ENCODE measurements at regions not wholly inside any gene's neighbourhood (a gene's known extent, or its start where the extent isn't known, plus 50 kb on each side); places are given as distances from the start of the nearest gene placed in this dataset.

GRCh38 chr13:58025821-58026220 lies 394.3 kb downstream of the PCDH17 start:
- peaks cover 0 to 4% (median 0%) of the 10 kb centered on the region in 5 experiments for H3K27me3 ChIP-seq (replicated peaks in 2 of 5; ENCODE audit: control insufficient read depth in 4 of 5, insufficient read depth in 5 of 5, low read length in 4 of 5)
- no peak overlapping the region for H3K4me3 ChIP-seq (ENCODE audit: control insufficient read depth in 1 of 7, extremely low read depth in 1 of 7, insufficient read depth in 4 of 7, low read depth in 2 of 7, low read length in 6 of 7)
- no peak overlapping the region for H3K27ac ChIP-seq (ENCODE audit: insufficient read depth in 1 of 2, low read depth in 1 of 2, low read length in 2 of 2, poor library complexity in 1 of 2, severe bottlenecking in 2 of 2)
- ChIA-PET CTCF (no interaction called here), POLR2A (no interaction called here)
- no peaks in the 10 kb centered on the region for H3K9me3 ChIP-seq (ENCODE audit: control extremely low read depth in 1 of 5, control insufficient read depth in 4 of 5, insufficient read depth in 2 of 5, low read depth in 1 of 5, low read length in 4 of 5)
- H3K4me1 ChIP-seq (ENCODE audit: control extremely low read depth in 1 of 4, control insufficient read depth in 4 of 4, insufficient read depth in 4 of 4, low read length in 3 of 4) = no peaks in the 10 kb centered on the region
- no CpG with 5 or more reads among the region's 1 CpG for WGBS (ENCODE audit: insufficient coverage)
- DNase-seq = no peak
- H3K36me3 ChIP-seq (ENCODE audit: control insufficient read depth in 4 of 4, insufficient read depth in 4 of 4, low read length in 3 of 4) = no peaks in the 10 kb centered on the region

- DNase-seq = no peak
- H3K4me1 ChIP-seq (ENCODE audit: control extremely low read depth in 1 of 4, control insufficient read depth in 4 of 4, insufficient read depth in 4 of 4, low read length in 3 of 4) = no peaks in the 10 kb centered on the region
- H3K36me3 ChIP-seq (ENCODE audit: control insufficient read depth in 4 of 4, insufficient read depth in 4 of 4, low read length in 3 of 4) = no peaks in the 10 kb centered on the region
- no peaks in the 10 kb centered on the region for H3K9me3 ChIP-seq (ENCODE audit: control extremely low read depth in 1 of 5, control insufficient read depth in 4 of 5, insufficient read depth in 2 of 5, low read depth in 1 of 5, low read length in 4 of 5)
- CTCF ChIA-PET = no interaction called here
- no peak overlapping the region for H3K27ac ChIP-seq (ENCODE audit: insufficient read depth in 1 of 2, low read depth in 1 of 2, low read length in 2 of 2, poor library complexity in 1 of 2, severe bottlenecking in 2 of 2)
- WGBS (ENCODE audit: insufficient coverage) = no CpG with 5 or more reads among the region's 2 CpGs
- POLR2A ChIA-PET = no interaction called here
- no peak overlapping the region for H3K4me3 ChIP-seq (ENCODE audit: control insufficient read depth in 1 of 7, extremely low read depth in 1 of 7, insufficient read depth in 4 of 7, low read depth in 2 of 7, low read length in 6 of 7)
- peaks cover 0 to 8% (median 0%) of the 10 kb centered on the region in 5 experiments for H3K27me3 ChIP-seq (replicated peaks in 2 of 5; ENCODE audit: control insufficient read depth in 4 of 5, insufficient read depth in 5 of 5, low read length in 4 of 5)
Measured at GRCh38 chr13:58032676-58033460, 401.3 kb downstream of the PCDH17 start.

DNA sequence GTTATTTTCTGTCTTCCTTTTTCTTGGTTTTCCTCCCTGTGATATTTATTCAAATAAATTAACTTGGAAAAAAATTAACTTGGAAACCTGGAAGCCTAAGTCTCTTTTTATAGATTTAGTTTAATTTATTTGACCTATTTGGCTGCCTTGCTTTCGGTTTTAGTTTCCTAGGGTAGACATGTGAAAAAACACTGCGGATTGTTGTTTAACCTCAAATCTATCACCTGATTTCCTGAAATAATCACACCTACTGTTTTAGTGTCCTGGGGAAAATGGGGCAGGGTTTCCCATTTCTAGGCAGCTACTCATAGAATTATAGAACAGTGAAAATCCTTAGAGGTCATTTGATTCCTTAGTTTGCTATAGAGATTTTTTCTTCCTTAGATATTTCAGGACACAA lies 412.4 kb downstream of the PCDH17 start:
- Histone ChIP-seq H3K4me3 (ENCODE audit: control insufficient read depth in 1 of 7, extremely low read depth in 1 of 7, insufficient read depth in 4 of 7, low read depth in 2 of 7, low read length in 6 of 7) (no peak overlapping the region), H3K27me3 (replicated peaks in 2 of 5; ENCODE audit: control insufficient read depth in 4 of 5, insufficient read depth in 5 of 5, low read length in 4 of 5) (peaks cover 0 to 6% (median 0%) of the 10 kb centered on the region in 5 experiments), H3K9me3 (ENCODE audit: control extremely low read depth in 1 of 5, control insufficient read depth in 4 of 5, insufficient read depth in 2 of 5, low read depth in 1 of 5, low read length in 4 of 5) (no peaks in the 10 kb centered on the region), H3K4me1 (ENCODE audit: control extremely low read depth in 1 of 4, control insufficient read depth in 4 of 4, insufficient read depth in 4 of 4, low read length in 3 of 4) (no peaks in the 10 kb centered on the region), H3K36me3 (ENCODE audit: control insufficient read depth in 4 of 4, insufficient read depth in 4 of 4, low read length in 3 of 4) (no peaks in the 10 kb centered on the region), H3K27ac (ENCODE audit: insufficient read depth in 1 of 2, low read depth in 1 of 2, low read length in 2 of 2, poor library complexity in 1 of 2, severe bottlenecking in 2 of 2) (no peak overlapping the region)
- no CpG with 5 or more reads among the region's 2 CpGs for WGBS (ENCODE audit: insufficient coverage)
- POLR2A ChIA-PET = no interaction called here
- CTCF ChIA-PET = no interaction called here
- DNase-seq = no peak

DNA sequence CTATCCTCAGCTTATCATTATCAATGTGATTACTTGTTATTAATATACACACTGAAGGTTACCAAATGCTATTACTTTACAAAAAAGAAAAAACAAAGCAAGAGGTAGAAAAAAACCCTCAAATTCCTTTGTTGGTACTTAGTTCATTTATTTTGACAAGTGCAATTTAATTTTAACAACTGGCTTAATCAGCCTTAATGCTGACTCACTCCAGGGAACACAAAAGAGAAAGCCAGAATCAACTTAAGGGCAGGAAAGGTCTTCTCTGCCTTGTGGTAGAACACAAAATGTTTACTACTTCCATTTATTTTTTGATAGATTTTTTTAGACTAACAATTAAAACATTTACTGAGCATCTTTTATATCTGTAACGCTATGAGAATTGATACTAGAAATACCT lies 417.1 kb downstream of the PCDH17 start:
- no peak for DNase-seq
- POLR2A ChIA-PET = no interaction called here
- H3K27me3 ChIP-seq (replicated peaks in 2 of 5; ENCODE audit: control insufficient read depth in 4 of 5, insufficient read depth in 5 of 5, low read length in 4 of 5) = peaks cover 0 to 28% (median 11%) of the 10 kb centered on the region in 5 experiments
- no peak overlapping the region for H3K4me3 ChIP-seq (ENCODE audit: control insufficient read depth in 1 of 7, extremely low read depth in 1 of 7, insufficient read depth in 4 of 7, low read depth in 2 of 7, low read length in 6 of 7)
- no peaks in the 10 kb centered on the region for H3K4me1 ChIP-seq (ENCODE audit: control extremely low read depth in 1 of 4, control insufficient read depth in 4 of 4, insufficient read depth in 4 of 4, low read length in 3 of 4)
- no peaks in the 10 kb centered on the region for H3K9me3 ChIP-seq (ENCODE audit: control extremely low read depth in 1 of 5, control insufficient read depth in 4 of 5, insufficient read depth in 2 of 5, low read depth in 1 of 5, low read length in 4 of 5)
- CTCF ChIA-PET = no interaction called here
- no CpG with 5 or more reads among the region's 1 CpG for WGBS (ENCODE audit: insufficient coverage)
- no peak overlapping the region for H3K27ac ChIP-seq (ENCODE audit: insufficient read depth in 1 of 2, low read depth in 1 of 2, low read length in 2 of 2, poor library complexity in 1 of 2, severe bottlenecking in 2 of 2)
- no peaks in the 10 kb centered on the region for H3K36me3 ChIP-seq (ENCODE audit: control insufficient read depth in 4 of 4, insufficient read depth in 4 of 4, low read length in 3 of 4)

- DNase-seq = no peak
- WGBS (ENCODE audit: insufficient coverage) = 93% methylated on average over 3 of the region's 4 CpGs
- Histone ChIP-seq H3K27me3 (replicated peaks in 2 of 5; ENCODE audit: control insufficient read depth in 4 of 5, insufficient read depth in 5 of 5, low read length in 4 of 5) (peaks cover 2 to 34% (median 11%) of the 10 kb centered on the region in 5 experiments), H3K4me1 (ENCODE audit: control extremely low read depth in 1 of 4, control insufficient read depth in 4 of 4, insufficient read depth in 4 of 4, low read length in 3 of 4) (no peaks in the 10 kb centered on the region), H3K27ac (ENCODE audit: insufficient read depth in 1 of 2, low read depth in 1 of 2, low read length in 2 of 2, poor library complexity in 1 of 2, severe bottlenecking in 2 of 2) (no peak overlapping the region), H3K36me3 (ENCODE audit: control insufficient read depth in 4 of 4, insufficient read depth in 4 of 4, low read length in 3 of 4) (no peaks in the 10 kb centered on the region), H3K9me3 (ENCODE audit: control extremely low read depth in 1 of 5, control insufficient read depth in 4 of 5, insufficient read depth in 2 of 5, low read depth in 1 of 5, low read length in 4 of 5) (no peaks in the 10 kb centered on the region), H3K4me3 (ENCODE audit: control insufficient read depth in 1 of 7, extremely low read depth in 1 of 7, insufficient read depth in 4 of 7, low read depth in 2 of 7, low read length in 6 of 7) (no peak overlapping the region)
- ChIA-PET CTCF (no interaction called here), POLR2A (no interaction called here)
Measured at GRCh38 chr13:58051396-58051795, 419.9 kb downstream of the PCDH17 start.

GRCh38 chr13:58051807-58052375 lies 420.3 kb downstream of the PCDH17 start:
- no peak overlapping the region for H3K27ac ChIP-seq (ENCODE audit: insufficient read depth in 1 of 2, low read depth in 1 of 2, low read length in 2 of 2, poor library complexity in 1 of 2, severe bottlenecking in 2 of 2)
- no peak for DNase-seq
- H3K4me1 ChIP-seq (ENCODE audit: control extremely low read depth in 1 of 4, control insufficient read depth in 4 of 4, insufficient read depth in 4 of 4, low read length in 3 of 4) = no peaks in the 10 kb centered on the region
- H3K36me3 ChIP-seq (ENCODE audit: control insufficient read depth in 4 of 4, insufficient read depth in 4 of 4, low read length in 3 of 4) = no peaks in the 10 kb centered on the region
- H3K4me3 ChIP-seq (ENCODE audit: control insufficient read depth in 1 of 7, extremely low read depth in 1 of 7, insufficient read depth in 4 of 7, low read depth in 2 of 7, low read length in 6 of 7) = no peak overlapping the region
- ChIA-PET POLR2A (no interaction called here), CTCF (no interaction called here)
- WGBS (ENCODE audit: insufficient coverage) = 77% methylated on average over 5 of the region's 5 CpGs
- peaks cover 2 to 35% (median 11%) of the 10 kb centered on the region in 5 experiments for H3K27me3 ChIP-seq (replicated peaks in 2 of 5; ENCODE audit: control insufficient read depth in 4 of 5, insufficient read depth in 5 of 5, low read length in 4 of 5)
- no peaks in the 10 kb centered on the region for H3K9me3 ChIP-seq (ENCODE audit: control extremely low read depth in 1 of 5, control insufficient read depth in 4 of 5, insufficient read depth in 2 of 5, low read depth in 1 of 5, low read length in 4 of 5)

- no peak for DNase-seq
- no peak overlapping the region for H3K4me3 ChIP-seq (ENCODE audit: control insufficient read depth in 1 of 7, extremely low read depth in 1 of 7, insufficient read depth in 4 of 7, low read depth in 2 of 7, low read length in 6 of 7)
- H3K9me3 ChIP-seq (ENCODE audit: control extremely low read depth in 1 of 5, control insufficient read depth in 4 of 5, insufficient read depth in 2 of 5, low read depth in 1 of 5, low read length in 4 of 5) = no peaks in the 10 kb centered on the region
- H3K27me3 ChIP-seq (replicated peaks in 2 of 5; ENCODE audit: control insufficient read depth in 4 of 5, insufficient read depth in 5 of 5, low read length in 4 of 5) = peaks cover 2 to 45% (median 12%) of the 10 kb centered on the region in 5 experiments
- CTCF ChIA-PET = no interaction called here
- H3K4me1 ChIP-seq (ENCODE audit: control extremely low read depth in 1 of 4, control insufficient read depth in 4 of 4, insufficient read depth in 4 of 4, low read length in 3 of 4) = no peaks in the 10 kb centered on the region
- no peak overlapping the region for H3K27ac ChIP-seq (ENCODE audit: insufficient read depth in 1 of 2, low read depth in 1 of 2, low read length in 2 of 2, poor library complexity in 1 of 2, severe bottlenecking in 2 of 2)
- 90% methylated on average over 2 of the region's 4 CpGs for WGBS (ENCODE audit: insufficient coverage)
- POLR2A ChIA-PET = interaction anchor here (0.5 kb wide), 1 partner anchor 42 kb away, joined by 3 read pairs; no protein-coding TSS in a partner anchor
- no peaks in the 10 kb centered on the region for H3K36me3 ChIP-seq (ENCODE audit: control insufficient read depth in 4 of 4, insufficient read depth in 4 of 4, low read length in 3 of 4)
Measured at GRCh38 chr13:58056426-58056825, 424.9 kb downstream of the PCDH17 start.
